Glutamatergic neuron (in vitro differentiated cells): ENCODE measurements at regions not wholly inside any gene's neighbourhood (a gene's known extent, or its start where the extent isn't known, plus 50 kb on each side); places are given as distances from the start of the nearest gene placed in this dataset.

ENCODE experiments used
- DNase-seq: peaks from one replicate; pipeline ENCODE4 v3.0.0; 2022
- H3K27ac Mint-ChIP-seq: one replicate; pipeline ENCODE4 v1.8.0; 2020; ENCODE audit warnings: mild to moderate bottlenecking, mixed read lengths, inconsistent platforms; ENCODE audit not compliant: unreplicated experiment
- H3K27me3 Mint-ChIP-seq: one replicate; pipeline ENCODE4 v1.8.0; 2020; ENCODE audit warnings: mild to moderate bottlenecking, moderate library complexity, mixed read lengths, inconsistent platforms; ENCODE audit not compliant: unreplicated experiment
- H3K36me3 Mint-ChIP-seq: one replicate; pipeline ENCODE4 v1.8.0; 2020; ENCODE audit warnings: mild to moderate bottlenecking, mixed read lengths, inconsistent platforms; ENCODE audit not compliant: unreplicated experiment
- H3K4me1 Mint-ChIP-seq: one replicate; pipeline ENCODE4 v1.8.0; 2020; ENCODE audit warnings: mild to moderate bottlenecking, low read depth, mixed read lengths, inconsistent platforms; ENCODE audit not compliant: unreplicated experiment
- H3K4me3 Mint-ChIP-seq: one replicate; pipeline ENCODE4 v1.8.0; 2020; ENCODE audit warnings: mild to moderate bottlenecking, mixed read lengths, inconsistent platforms; ENCODE audit not compliant: unreplicated experiment
- H3K9me3 Mint-ChIP-seq: one replicate; pipeline ENCODE4 v1.8.0; 2020; ENCODE audit warnings: mild to moderate bottlenecking, moderate library complexity, mixed read lengths, inconsistent platforms; ENCODE audit not compliant: unreplicated experiment
- TF ChIP-seq, protein P1 (sequence below): fragments of 200-600 bp; sonication (generic); IDR thresholded peaks from one replicate; pipeline ENCODE4 v1.5.0; 2021; ENCODE audit not compliant: partially characterized antibody, unreplicated experiment

DNA sequence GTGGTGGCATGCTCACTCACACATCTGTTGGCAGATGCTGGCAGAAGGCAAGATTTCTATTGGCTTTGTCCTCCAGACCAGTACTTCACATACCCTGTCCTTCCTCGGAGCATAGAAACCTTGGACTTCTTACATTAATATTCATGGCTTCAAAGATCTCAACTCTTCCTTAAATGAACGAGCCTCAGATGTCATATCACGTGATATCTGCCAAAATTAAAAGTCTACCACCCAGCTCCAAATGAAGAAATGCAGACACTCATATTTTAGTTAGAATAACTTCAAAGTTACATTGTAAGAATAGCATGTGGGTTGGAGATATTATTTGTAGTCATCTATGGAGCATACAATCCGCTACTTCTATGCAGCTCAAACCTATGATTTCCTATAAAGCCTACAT lies 1994.9 kb downstream of the NCAM2 start:
- TF ChIP-seq, protein P1, sequence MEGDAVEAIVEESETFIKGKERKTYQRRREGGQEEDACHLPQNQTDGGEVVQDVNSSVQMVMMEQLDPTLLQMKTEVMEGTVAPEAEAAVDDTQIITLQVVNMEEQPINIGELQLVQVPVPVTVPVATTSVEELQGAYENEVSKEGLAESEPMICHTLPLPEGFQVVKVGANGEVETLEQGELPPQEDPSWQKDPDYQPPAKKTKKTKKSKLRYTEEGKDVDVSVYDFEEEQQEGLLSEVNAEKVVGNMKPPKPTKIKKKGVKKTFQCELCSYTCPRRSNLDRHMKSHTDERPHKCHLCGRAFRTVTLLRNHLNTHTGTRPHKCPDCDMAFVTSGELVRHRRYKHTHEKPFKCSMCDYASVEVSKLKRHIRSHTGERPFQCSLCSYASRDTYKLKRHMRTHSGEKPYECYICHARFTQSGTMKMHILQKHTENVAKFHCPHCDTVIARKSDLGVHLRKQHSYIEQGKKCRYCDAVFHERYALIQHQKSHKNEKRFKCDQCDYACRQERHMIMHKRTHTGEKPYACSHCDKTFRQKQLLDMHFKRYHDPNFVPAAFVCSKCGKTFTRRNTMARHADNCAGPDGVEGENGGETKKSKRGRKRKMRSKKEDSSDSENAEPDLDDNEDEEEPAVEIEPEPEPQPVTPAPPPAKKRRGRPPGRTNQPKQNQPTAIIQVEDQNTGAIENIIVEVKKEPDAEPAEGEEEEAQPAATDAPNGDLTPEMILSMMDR, result no peak

DNA sequence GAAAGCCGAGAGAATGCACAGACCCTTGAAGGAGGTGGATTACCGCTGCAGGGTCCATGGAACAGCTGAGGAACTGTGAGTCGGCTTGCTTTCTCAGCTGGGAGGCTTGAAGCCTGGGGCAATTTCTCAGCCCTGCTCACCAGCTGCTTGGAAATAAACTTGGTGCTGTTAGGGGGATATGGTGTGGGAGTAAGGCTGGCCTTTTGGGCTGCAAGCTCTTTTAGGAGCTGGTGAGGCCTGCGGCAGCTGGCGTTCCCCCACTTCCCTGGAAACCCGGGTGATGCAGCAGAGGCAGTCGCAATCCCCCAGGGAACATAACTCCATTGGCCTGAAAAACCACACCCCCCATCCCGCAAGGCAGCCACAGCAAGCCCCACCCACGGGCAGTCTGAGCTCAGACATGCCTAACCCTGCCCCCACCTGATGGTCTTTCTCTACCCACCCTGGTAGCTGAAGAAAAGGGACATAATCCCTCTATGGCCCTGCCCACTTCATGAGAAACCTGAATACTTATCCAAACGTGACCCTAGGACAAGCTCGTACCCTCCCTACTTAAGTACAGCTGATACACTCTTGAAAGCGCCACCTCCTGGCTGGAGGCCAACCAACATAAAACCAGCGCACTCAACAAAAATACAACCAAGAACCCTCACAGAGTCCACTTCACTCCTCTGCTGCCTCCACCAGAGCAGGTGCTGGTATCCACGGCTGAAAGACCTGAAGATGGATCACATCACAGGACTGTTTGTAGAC lies 1995.8 kb downstream of the NCAM2 start:
- H3K4me3 Mint-ChIP-seq, result no peak overlapping the region
- H3K36me3 Mint-ChIP-seq, result no peaks in the 10 kb centered on the region
- TF ChIP-seq, protein P1, result no peak
- no peak for DNase-seq
- H3K9me3 Mint-ChIP-seq, result no peaks in the 10 kb centered on the region
- H3K27me3 Mint-ChIP-seq, result peaks cover 2% of the 10 kb centered on the region
- no peaks in the 10 kb centered on the region for H3K4me1 Mint-ChIP-seq
- H3K27ac Mint-ChIP-seq, result no peak overlapping the region

More for the DNA sequence above, 1994.9 kb downstream of the NCAM2 start:
- no peak overlapping the region for H3K27ac Mint-ChIP-seq
- H3K4me1 Mint-ChIP-seq, result no peaks in the 10 kb centered on the region
- no peaks in the 10 kb centered on the region for H3K36me3 Mint-ChIP-seq
- no peak overlapping the region for H3K4me3 Mint-ChIP-seq
- DNase-seq, result no peak
- peaks cover 2% of the 10 kb centered on the region for H3K27me3 Mint-ChIP-seq
- no peaks in the 10 kb centered on the region for H3K9me3 Mint-ChIP-seq

DNA sequence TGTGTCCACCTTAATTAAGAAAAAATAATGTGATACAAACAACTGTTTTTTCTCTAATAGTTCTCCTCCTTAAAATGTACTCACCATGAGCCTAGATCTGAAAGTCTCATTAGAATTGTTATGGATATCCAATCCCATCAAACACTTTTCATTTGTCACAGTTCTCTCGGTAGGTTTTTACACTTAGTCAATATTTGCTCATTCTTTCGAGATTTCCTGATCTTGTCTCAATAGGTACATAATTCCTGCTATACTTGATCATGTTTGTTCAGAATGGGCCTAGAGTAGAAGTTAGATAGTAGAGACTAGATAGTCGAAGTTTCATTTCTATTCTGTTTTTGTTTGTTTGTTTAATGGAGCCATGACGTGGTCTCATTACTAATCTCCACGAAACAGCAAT lies 2005.7 kb downstream of the NCAM2 start:
- Mint-ChIP-seq H3K9me3 (no peaks in the 10 kb centered on the region), H3K27ac (no peak overlapping the region), H3K4me1 (no peaks in the 10 kb centered on the region), H3K27me3 (no peaks in the 10 kb centered on the region), H3K36me3 (no peaks in the 10 kb centered on the region), H3K4me3 (no peak overlapping the region)
- TF ChIP-seq, protein P1, result no peak
- DNase-seq, result no peak

DNA sequence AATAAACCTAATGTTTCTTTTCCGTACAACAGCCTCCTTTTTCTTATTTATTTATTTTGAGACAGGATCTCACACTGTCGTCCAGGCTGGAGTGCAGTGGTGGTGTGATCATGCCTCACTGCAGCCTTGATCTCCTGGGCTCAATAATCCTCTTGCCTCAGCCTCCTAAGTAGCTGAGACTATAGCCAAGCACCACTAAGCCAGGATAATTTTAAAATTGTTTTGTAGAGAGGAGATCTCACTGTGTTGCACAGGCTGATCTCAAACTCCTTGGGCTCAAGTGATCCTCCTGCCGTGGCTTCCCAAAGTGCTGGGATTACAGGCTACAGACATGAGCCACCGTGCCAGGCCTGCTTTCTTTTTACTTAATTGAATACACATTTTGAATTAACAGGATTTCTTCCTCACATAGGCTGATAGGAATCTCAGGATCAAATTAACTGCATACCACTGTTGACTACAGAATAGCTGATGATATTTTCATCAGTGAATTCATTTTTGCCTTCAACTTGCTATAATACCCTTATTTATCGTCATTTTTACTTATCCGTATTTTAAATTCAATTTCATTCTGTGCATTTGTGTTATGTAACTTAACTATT lies 2010.5 kb downstream of the NCAM2 start:
- no peaks in the 10 kb centered on the region for H3K9me3 Mint-ChIP-seq
- H3K27ac Mint-ChIP-seq, result no peak overlapping the region

DNA sequence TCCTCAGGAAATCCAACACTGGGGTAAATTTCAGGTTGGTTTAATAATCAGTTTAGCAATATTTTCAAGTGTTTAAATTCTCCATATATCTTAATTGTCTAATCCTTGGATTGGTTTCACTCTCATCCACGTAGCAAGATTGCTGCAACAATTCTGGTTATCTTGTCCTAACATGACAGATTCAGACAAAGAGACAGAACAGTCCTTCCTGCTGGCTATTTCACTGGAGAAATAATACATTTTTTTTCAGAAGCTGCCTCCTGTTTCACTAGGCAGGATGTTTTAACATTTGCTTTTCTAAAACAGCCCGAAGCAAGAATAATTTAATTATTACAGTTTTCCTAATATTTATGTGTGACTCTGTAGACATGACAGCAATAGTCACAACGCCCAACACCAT lies 2011.2 kb downstream of the NCAM2 start:
- Mint-ChIP-seq H3K27ac (no peak overlapping the region), H3K9me3 (no peaks in the 10 kb centered on the region), H3K27me3 (no peaks in the 10 kb centered on the region), H3K36me3 (no peaks in the 10 kb centered on the region), H3K4me3 (no peak overlapping the region), H3K4me1 (peaks cover 3% of the 10 kb centered on the region)
- TF ChIP-seq, protein P1, result no peak
- no peak for DNase-seq

More for the DNA sequence above, 2010.5 kb downstream of the NCAM2 start:
- no peak for DNase-seq
- no peaks in the 10 kb centered on the region for H3K36me3 Mint-ChIP-seq
- TF ChIP-seq, protein P1, result no peak
- peaks cover 3% of the 10 kb centered on the region for H3K4me1 Mint-ChIP-seq
- no peaks in the 10 kb centered on the region for H3K27me3 Mint-ChIP-seq
- H3K4me3 Mint-ChIP-seq, result no peak overlapping the region
